Rectal smooth muscle tissue (tissue), 1 donor: ENCODE measurements at regions not wholly inside any gene's neighbourhood (a gene's known extent, or its start where the extent isn't known, plus 50 kb on each side); places are given as distances from the start of the nearest gene placed in this dataset.

Experiments
- H3K27ac ChIP-seq: one replicate; pipeline ENCODE4 v1.7.0; 2013; ENCODE audit warnings: low read depth, low read length, inconsistent platforms
- H3K27me3 ChIP-seq: one replicate; pipeline ENCODE4 v1.7.0; 2013; ENCODE audit warnings: low read length; ENCODE audit not compliant: control insufficient read depth, insufficient read depth
- H3K36me3 ChIP-seq: one replicate; pipeline ENCODE4 v1.7.0; 2013; ENCODE audit warnings: low read length; ENCODE audit not compliant: control insufficient read depth, insufficient read depth
- H3K4me1 ChIP-seq: one replicate; pipeline ENCODE4 v1.7.0; 2013; ENCODE audit warnings: low read length; ENCODE audit not compliant: control insufficient read depth, insufficient read depth
- H3K4me3 ChIP-seq: one replicate; pipeline ENCODE4 v1.7.0; 2013; ENCODE audit warnings: low read length
- H3K9ac ChIP-seq: one replicate; pipeline ENCODE4 v1.7.0; 2013; ENCODE audit warnings: low read length

- H3K27ac ChIP-seq = no peak overlapping the region
- H3K27me3 ChIP-seq = no peaks in the 10 kb centered on the region
- no peaks in the 10 kb centered on the region for H3K4me1 ChIP-seq
- no peak overlapping the region for H3K4me3 ChIP-seq
- no peak overlapping the region for H3K9ac ChIP-seq
- no peaks in the 10 kb centered on the region for H3K36me3 ChIP-seq
These were observed 51.4 kb upstream of the SEC61G start for GRCh38 chr7:54810401-54810800.

- Histone ChIP-seq H3K4me3 (no peak overlapping the region), H3K27me3 (no peaks in the 10 kb centered on the region), H3K27ac (no peak overlapping the region), H3K36me3 (no peaks in the 10 kb centered on the region), H3K4me1 (no peaks in the 10 kb centered on the region), H3K9ac (no peak overlapping the region)
These were observed 52.2 kb upstream of the SEC61G start for GRCh38 chr7:54811041-54811845.

GRCh38 chr7:54811846-54812254, 52.8 kb upstream of the SEC61G start:
- H3K4me3 ChIP-seq = no peak overlapping the region
- no peak overlapping the region for H3K9ac ChIP-seq
- no peaks in the 10 kb centered on the region for H3K36me3 ChIP-seq
- H3K4me1 ChIP-seq = no peaks in the 10 kb centered on the region
- H3K27me3 ChIP-seq = no peaks in the 10 kb centered on the region
- H3K27ac ChIP-seq = no peak overlapping the region

GRCh38 chr7:54812756-54813322, 53.8 kb upstream of the SEC61G start:
- H3K27me3 ChIP-seq = no peaks in the 10 kb centered on the region
- no peak overlapping the region for H3K9ac ChIP-seq
- H3K4me3 ChIP-seq = no peak overlapping the region
- H3K36me3 ChIP-seq = no peaks in the 10 kb centered on the region
- H3K4me1 ChIP-seq = no peaks in the 10 kb centered on the region
- no peak overlapping the region for H3K27ac ChIP-seq

GRCh38 chr7:54813398-54813797, 54.4 kb upstream of the SEC61G start:
- Histone ChIP-seq H3K36me3 (no peaks in the 10 kb centered on the region), H3K4me1 (no peaks in the 10 kb centered on the region), H3K27ac (no peak overlapping the region), H3K27me3 (no peaks in the 10 kb centered on the region), H3K4me3 (no peak overlapping the region), H3K9ac (no peak overlapping the region)

GRCh38 chr7:54814401-54814800, 55.4 kb upstream of the SEC61G start:
- Histone ChIP-seq H3K4me3 (no peak overlapping the region), H3K27me3 (no peaks in the 10 kb centered on the region), H3K27ac (no peak overlapping the region), H3K4me1 (no peaks in the 10 kb centered on the region), H3K36me3 (no peaks in the 10 kb centered on the region), H3K9ac (no peak overlapping the region)

- H3K9ac ChIP-seq = no peak overlapping the region
- H3K4me3 ChIP-seq = no peak overlapping the region
- no peaks in the 10 kb centered on the region for H3K36me3 ChIP-seq
- no peak overlapping the region for H3K27ac ChIP-seq
- H3K27me3 ChIP-seq = no peaks in the 10 kb centered on the region
- H3K4me1 ChIP-seq = no peaks in the 10 kb centered on the region
These were observed 58.1 kb upstream of the SEC61G start for GRCh38 chr7:54817152-54817551.

- H3K27ac ChIP-seq = no peak overlapping the region
- H3K9ac ChIP-seq = no peak overlapping the region
- no peak overlapping the region for H3K4me3 ChIP-seq
- H3K27me3 ChIP-seq = no peaks in the 10 kb centered on the region
- no peaks in the 10 kb centered on the region for H3K4me1 ChIP-seq
- H3K36me3 ChIP-seq = no peaks in the 10 kb centered on the region
These were observed 64.8 kb upstream of the SEC61G start for GRCh38 chr7:54823776-54824175.

- Histone ChIP-seq H3K9ac (no peak overlapping the region), H3K27ac (no peak overlapping the region), H3K27me3 (no peaks in the 10 kb centered on the region), H3K36me3 (no peaks in the 10 kb centered on the region), H3K4me3 (no peak overlapping the region), H3K4me1 (no peaks in the 10 kb centered on the region)
These were observed 65.6 kb upstream of the SEC61G start for GRCh38 chr7:54824655-54825054.

GRCh38 chr7:54825368-54825767, 66.4 kb upstream of the SEC61G start:
- H3K9ac ChIP-seq = no peak overlapping the region
- no peaks in the 10 kb centered on the region for H3K27me3 ChIP-seq
- no peaks in the 10 kb centered on the region for H3K4me1 ChIP-seq
- no peak overlapping the region for H3K4me3 ChIP-seq
- no peaks in the 10 kb centered on the region for H3K36me3 ChIP-seq
- no peak overlapping the region for H3K27ac ChIP-seq

GRCh38 chr7:54827734-54828133, 68.7 kb upstream of the SEC61G start:
- Histone ChIP-seq H3K9ac (no peak overlapping the region), H3K36me3 (no peaks in the 10 kb centered on the region), H3K27me3 (no peaks in the 10 kb centered on the region), H3K4me1 (no peaks in the 10 kb centered on the region), H3K27ac (no peak overlapping the region), H3K4me3 (no peak overlapping the region)

- Histone ChIP-seq H3K36me3 (no peaks in the 10 kb centered on the region), H3K4me1 (no peaks in the 10 kb centered on the region), H3K9ac (no peak overlapping the region), H3K4me3 (no peak overlapping the region), H3K27me3 (no peaks in the 10 kb centered on the region), H3K27ac (no peak overlapping the region)
These were observed 72.1 kb upstream of the SEC61G start for GRCh38 chr7:54831046-54831643.
